ENCODE measurements at regions not wholly inside any gene's neighbourhood (a gene's known extent, or its start where the extent isn't known, plus 50 kb on each side); places are given as distances from the start of the nearest gene placed in this dataset.

DNA sequence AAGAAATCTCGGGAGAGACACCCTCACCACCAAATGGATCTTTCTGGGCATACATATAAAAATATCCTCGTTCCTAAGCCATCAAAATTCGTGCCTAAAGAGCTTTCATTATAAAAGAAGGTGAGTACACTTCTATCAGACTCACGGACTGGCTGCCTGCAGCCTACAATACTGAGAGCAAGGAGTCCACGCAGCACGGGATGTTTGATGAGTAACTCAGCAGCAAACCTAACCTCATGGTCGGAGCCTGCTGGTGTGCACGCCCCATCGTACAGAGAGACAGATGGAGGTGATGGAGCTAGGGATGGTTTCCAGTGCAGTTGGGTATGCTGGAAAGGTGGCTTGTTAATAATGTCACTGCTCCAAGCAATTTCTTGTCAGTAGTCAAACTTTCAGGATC is 256.2 kb downstream of the FIGN start (continued):
- TF ChIP-seq, protein P1, sequence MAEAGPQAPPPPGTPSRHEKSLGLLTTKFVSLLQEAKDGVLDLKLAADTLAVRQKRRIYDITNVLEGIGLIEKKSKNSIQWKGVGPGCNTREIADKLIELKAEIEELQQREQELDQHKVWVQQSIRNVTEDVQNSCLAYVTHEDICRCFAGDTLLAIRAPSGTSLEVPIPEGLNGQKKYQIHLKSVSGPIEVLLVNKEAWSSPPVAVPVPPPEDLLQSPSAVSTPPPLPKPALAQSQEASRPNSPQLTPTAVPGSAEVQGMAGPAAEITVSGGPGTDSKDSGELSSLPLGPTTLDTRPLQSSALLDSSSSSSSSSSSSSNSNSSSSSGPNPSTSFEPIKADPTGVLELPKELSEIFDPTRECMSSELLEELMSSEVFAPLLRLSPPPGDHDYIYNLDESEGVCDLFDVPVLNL (CRISPR knock-in tag; IDR thresholded peaks at IDR 0.05; ENCODE audit: borderline replicate concordance, low read depth) = no peak
- TF ChIP-seq EMX1 (CRISPR knock-in tag; IDR thresholded peaks at IDR 0.05) (no peak), NR1H2 (CRISPR knock-in tag; IDR thresholded peaks at IDR 0.05) (no peak)
- TF ChIP-seq, protein P2, sequence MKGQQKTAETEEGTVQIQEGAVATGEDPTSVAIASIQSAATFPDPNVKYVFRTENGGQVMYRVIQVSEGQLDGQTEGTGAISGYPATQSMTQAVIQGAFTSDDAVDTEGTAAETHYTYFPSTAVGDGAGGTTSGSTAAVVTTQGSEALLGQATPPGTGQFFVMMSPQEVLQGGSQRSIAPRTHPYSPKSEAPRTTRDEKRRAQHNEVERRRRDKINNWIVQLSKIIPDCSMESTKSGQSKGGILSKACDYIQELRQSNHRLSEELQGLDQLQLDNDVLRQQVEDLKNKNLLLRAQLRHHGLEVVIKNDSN (CRISPR knock-in tag; IDR thresholded peaks at IDR 0.05) = no peak
- TF ChIP-seq, protein P3, sequence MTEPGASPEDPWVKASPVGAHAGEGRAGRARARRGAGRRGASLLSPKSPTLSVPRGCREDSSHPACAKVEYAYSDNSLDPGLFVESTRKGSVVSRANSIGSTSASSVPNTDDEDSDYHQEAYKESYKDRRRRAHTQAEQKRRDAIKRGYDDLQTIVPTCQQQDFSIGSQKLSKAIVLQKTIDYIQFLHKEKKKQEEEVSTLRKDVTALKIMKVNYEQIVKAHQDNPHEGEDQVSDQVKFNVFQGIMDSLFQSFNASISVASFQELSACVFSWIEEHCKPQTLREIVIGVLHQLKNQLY (CRISPR knock-in tag; IDR thresholded peaks at IDR 0.05) = no peak
- TF ChIP-seq, protein P4, sequence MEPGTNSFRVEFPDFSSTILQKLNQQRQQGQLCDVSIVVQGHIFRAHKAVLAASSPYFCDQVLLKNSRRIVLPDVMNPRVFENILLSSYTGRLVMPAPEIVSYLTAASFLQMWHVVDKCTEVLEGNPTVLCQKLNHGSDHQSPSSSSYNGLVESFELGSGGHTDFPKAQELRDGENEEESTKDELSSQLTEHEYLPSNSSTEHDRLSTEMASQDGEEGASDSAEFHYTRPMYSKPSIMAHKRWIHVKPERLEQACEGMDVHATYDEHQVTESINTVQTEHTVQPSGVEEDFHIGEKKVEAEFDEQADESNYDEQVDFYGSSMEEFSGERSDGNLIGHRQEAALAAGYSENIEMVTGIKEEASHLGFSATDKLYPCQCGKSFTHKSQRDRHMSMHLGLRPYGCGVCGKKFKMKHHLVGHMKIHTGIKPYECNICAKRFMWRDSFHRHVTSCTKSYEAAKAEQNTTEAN (CRISPR knock-in tag; IDR thresholded peaks at IDR 0.05) = no peak

DNA sequence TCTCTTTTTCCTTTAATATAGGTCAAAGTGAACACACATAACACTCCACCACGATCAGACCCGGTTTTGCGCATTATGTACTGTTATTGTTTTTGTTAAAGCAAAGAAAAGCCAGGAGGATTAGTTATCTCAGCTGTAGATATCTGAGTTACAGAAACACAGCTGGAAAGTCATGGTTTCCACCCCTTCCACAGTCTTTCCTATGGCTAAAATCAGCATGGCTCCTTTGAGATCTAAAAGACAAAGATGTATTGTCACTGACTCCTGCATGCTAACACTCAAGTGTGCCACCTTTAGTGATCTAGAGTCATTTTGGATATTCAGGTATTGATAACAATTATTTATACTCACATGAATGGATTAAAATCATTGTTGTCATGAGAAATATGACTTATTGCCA is 260.0 kb downstream of the FIGN start:
- Mint-ChIP-seq H3K27me3 (ENCODE audit: low read depth) (peaks cover 10% of the 10 kb centered on the region; the same call in 1 of the 2 replicates), H3K4me3 (no peak overlapping the region), H3K9me3 (peaks cover 12% of the 10 kb centered on the region), H3K4me1 (peaks cover 5% of the 10 kb centered on the region), H3K27ac (no peak overlapping the region), H3K36me3 (no peaks in the 10 kb centered on the region)
- ATAC-seq (peak; percentile 44; the same call in 1 of the 2 replicates), DNase-seq (ENCODE audit: low spot score) (no peak)
- ChIA-PET CTCF (no interaction called here), POLR2A (interaction anchor here (0.7 kb wide), 1 partner anchor 1260 kb away, joined by 3 read pairs; no protein-coding TSS in a partner anchor)
- TF ChIP-seq, protein P5, sequence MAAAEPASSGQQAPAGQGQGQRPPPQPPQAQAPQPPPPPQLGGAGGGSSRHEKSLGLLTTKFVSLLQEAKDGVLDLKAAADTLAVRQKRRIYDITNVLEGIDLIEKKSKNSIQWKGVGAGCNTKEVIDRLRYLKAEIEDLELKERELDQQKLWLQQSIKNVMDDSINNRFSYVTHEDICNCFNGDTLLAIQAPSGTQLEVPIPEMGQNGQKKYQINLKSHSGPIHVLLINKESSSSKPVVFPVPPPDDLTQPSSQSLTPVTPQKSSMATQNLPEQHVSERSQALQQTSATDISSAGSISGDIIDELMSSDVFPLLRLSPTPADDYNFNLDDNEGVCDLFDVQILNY (CRISPR knock-in tag; IDR thresholded peaks at IDR 0.05) = no peak
- no peak for TF ChIP-seq SMAD4 (CRISPR knock-in tag; IDR thresholded peaks at IDR 0.05)
- TF ChIP-seq ZBTB21 (CRISPR knock-in tag; IDR thresholded peaks at IDR 0.05; ENCODE audit: borderline replicate concordance) = no peak
- TF ChIP-seq, protein P6, sequence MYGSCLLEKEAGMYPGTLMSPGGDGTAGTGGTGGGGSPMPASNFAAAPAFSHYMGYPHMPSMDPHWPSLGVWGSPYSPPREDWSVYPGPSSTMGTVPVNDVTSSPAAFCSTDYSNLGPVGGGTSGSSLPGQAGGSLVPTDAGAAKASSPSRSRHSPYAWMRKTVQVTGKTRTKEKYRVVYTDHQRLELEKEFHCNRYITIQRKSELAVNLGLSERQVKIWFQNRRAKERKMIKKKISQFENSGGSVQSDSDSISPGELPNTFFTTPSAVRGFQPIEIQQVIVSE (CRISPR knock-in tag; IDR thresholded peaks at IDR 0.05; ENCODE audit: borderline replicate concordance) = no peak
- TF ChIP-seq, protein P7, sequence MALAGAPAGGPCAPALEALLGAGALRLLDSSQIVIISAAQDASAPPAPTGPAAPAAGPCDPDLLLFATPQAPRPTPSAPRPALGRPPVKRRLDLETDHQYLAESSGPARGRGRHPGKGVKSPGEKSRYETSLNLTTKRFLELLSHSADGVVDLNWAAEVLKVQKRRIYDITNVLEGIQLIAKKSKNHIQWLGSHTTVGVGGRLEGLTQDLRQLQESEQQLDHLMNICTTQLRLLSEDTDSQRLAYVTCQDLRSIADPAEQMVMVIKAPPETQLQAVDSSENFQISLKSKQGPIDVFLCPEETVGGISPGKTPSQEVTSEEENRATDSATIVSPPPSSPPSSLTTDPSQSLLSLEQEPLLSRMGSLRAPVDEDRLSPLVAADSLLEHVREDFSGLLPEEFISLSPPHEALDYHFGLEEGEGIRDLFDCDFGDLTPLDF (CRISPR knock-in tag; IDR thresholded peaks at IDR 0.05) = no peak
- TF ChIP-seq, protein P8, sequence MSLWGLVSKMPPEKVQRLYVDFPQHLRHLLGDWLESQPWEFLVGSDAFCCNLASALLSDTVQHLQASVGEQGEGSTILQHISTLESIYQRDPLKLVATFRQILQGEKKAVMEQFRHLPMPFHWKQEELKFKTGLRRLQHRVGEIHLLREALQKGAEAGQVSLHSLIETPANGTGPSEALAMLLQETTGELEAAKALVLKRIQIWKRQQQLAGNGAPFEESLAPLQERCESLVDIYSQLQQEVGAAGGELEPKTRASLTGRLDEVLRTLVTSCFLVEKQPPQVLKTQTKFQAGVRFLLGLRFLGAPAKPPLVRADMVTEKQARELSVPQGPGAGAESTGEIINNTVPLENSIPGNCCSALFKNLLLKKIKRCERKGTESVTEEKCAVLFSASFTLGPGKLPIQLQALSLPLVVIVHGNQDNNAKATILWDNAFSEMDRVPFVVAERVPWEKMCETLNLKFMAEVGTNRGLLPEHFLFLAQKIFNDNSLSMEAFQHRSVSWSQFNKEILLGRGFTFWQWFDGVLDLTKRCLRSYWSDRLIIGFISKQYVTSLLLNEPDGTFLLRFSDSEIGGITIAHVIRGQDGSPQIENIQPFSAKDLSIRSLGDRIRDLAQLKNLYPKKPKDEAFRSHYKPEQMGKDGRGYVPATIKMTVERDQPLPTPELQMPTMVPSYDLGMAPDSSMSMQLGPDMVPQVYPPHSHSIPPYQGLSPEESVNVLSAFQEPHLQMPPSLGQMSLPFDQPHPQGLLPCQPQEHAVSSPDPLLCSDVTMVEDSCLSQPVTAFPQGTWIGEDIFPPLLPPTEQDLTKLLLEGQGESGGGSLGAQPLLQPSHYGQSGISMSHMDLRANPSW (CRISPR knock-in tag; conservative IDR thresholded peaks at IDR 0.05; ENCODE audit: low read depth) = no peak
- TF ChIP-seq ETV6 (CRISPR knock-in tag; IDR thresholded peaks at IDR 0.05) = no peak
- TF ChIP-seq, protein P9, sequence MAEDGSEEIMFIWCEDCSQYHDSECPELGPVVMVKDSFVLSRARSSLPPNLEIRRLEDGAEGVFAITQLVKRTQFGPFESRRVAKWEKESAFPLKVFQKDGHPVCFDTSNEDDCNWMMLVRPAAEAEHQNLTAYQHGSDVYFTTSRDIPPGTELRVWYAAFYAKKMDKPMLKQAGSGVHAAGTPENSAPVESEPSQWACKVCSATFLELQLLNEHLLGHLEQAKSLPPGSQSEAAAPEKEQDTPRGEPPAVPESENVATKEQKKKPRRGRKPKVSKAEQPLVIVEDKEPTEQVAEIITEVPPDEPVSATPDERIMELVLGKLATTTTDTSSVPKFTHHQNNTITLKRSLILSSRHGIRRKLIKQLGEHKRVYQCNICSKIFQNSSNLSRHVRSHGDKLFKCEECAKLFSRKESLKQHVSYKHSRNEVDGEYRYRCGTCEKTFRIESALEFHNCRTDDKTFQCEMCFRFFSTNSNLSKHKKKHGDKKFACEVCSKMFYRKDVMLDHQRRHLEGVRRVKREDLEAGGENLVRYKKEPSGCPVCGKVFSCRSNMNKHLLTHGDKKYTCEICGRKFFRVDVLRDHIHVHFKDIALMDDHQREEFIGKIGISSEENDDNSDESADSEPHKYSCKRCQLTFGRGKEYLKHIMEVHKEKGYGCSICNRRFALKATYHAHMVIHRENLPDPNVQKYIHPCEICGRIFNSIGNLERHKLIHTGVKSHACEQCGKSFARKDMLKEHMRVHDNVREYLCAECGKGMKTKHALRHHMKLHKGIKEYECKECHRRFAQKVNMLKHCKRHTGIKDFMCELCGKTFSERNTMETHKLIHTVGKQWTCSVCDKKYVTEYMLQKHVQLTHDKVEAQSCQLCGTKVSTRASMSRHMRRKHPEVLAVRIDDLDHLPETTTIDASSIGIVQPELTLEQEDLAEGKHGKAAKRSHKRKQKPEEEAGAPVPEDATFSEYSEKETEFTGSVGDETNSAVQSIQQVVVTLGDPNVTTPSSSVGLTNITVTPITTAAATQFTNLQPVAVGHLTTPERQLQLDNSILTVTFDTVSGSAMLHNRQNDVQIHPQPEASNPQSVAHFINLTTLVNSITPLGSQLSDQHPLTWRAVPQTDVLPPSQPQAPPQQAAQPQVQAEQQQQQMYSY (CRISPR knock-in tag; IDR thresholded peaks at IDR 0.05) = no peak
- TF ChIP-seq, protein P10, sequence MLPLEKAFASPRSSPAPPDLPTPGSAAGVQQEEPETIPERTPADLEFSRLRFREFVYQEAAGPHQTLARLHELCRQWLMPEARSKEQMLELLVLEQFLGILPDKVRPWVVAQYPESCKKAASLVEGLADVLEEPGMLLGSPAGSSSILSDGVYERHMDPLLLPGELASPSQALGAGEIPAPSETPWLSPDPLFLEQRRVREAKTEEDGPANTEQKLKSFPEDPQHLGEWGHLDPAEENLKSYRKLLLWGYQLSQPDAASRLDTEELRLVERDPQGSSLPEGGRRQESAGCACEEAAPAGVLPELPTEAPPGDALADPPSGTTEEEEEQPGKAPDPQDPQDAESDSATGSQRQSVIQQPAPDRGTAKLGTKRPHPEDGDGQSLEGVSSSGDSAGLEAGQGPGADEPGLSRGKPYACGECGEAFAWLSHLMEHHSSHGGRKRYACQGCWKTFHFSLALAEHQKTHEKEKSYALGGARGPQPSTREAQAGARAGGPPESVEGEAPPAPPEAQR (CRISPR knock-in tag; IDR thresholded peaks at IDR 0.05) = no peak
- TF ChIP-seq NFE2L1 (CRISPR knock-in tag; IDR thresholded peaks at IDR 0.05) = no peak
- TF ChIP-seq ZNF396 (CRISPR knock-in tag; IDR thresholded peaks at IDR 0.05; ENCODE audit: borderline replicate concordance) = no peak
- no peak for TF ChIP-seq ZNF121 (CRISPR knock-in tag; IDR thresholded peaks at IDR 0.05)
- TF ChIP-seq, protein P11, sequence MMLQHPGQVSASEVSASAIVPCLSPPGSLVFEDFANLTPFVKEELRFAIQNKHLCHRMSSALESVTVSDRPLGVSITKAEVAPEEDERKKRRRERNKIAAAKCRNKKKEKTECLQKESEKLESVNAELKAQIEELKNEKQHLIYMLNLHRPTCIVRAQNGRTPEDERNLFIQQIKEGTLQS (CRISPR knock-in tag; conservative IDR thresholded peaks at IDR 0.05) = no peak
- TF ChIP-seq GRHL2 (CRISPR knock-in tag; IDR thresholded peaks at IDR 0.05; ENCODE audit: insufficient replicate concordance, severe bottlenecking) = no peak
- no peak for TF ChIP-seq SOX15 (CRISPR knock-in tag; IDR thresholded peaks at IDR 0.05)

All from WTC11 (cell line).